ENCODE measurements at regions not wholly inside any gene's neighbourhood (a gene's known extent, or its start where the extent isn't known, plus 50 kb on each side); places are given as distances from the start of the nearest gene placed in this dataset.

- TF ChIP-seq CTCF (IDR thresholded peaks at IDR 0.05; ENCODE audit: low read length) = no peak
- TF ChIP-seq EZH2 (optimal IDR thresholded peaks at IDR 0.05; ENCODE audit: low read depth, low read length) = no peak
- TF ChIP-seq EZH2phosphoT487 (IDR thresholded peaks at IDR 0.05; ENCODE audit: low read length) = no peak
These were observed 125.2 kb upstream of the MKLN1 start for GRCh38 chr7:131202451-131202850.
